H9 (cell line): ENCODE measurements at regions not wholly inside any gene's neighbourhood (a gene's known extent, or its start where the extent isn't known, plus 50 kb on each side); places are given as distances from the start of the nearest gene placed in this dataset.

Experiments used
- DNase-seq: peaks from one replicate; pipeline ENCODE4 v3.0.0-alpha.2; 2017
- H2AFZ ChIP-seq: one replicate; pipeline ENCODE4 v1.6.1; 2013; ENCODE audit warnings: mild to moderate bottlenecking, low read length, control low read depth, moderate library complexity
- H2AK5ac ChIP-seq: 2 replicates; pipeline ENCODE4 v1.6.1; 2013; ENCODE audit warnings: low read length, control low read depth, mixed read lengths; ENCODE audit not compliant: insufficient read length
- H2BK120ac ChIP-seq: one replicate; pipeline ENCODE4 v1.6.1; 2013; ENCODE audit warnings: low read depth, mild to moderate bottlenecking, low read length, control low read depth, inconsistent platforms; ENCODE audit not compliant: poor library complexity, severe bottlenecking
- H2BK12ac ChIP-seq: 2 replicates; pipeline ENCODE4 v1.6.1; 2013; ENCODE audit warnings: low read length, control low read depth, mixed read lengths, low read depth; ENCODE audit not compliant: insufficient read length
- H2BK15ac ChIP-seq: 2 replicates; pipeline ENCODE4 v1.6.1; 2013; ENCODE audit warnings: low read depth, low read length, control low read depth
- H2BK20ac ChIP-seq: one replicate; pipeline ENCODE4 v1.6.1; 2013; ENCODE audit warnings: low read depth, mild to moderate bottlenecking, low read length, control low read depth, inconsistent platforms; ENCODE audit not compliant: poor library complexity, severe bottlenecking
- H2BK5ac ChIP-seq: 2 replicates; pipeline ENCODE4 v1.6.1; 2013; ENCODE audit warnings: low read length, control low read depth, mixed read lengths; ENCODE audit not compliant: insufficient read length
- H3K14ac ChIP-seq: 2 replicates; pipeline ENCODE4 v1.6.1; 2013; ENCODE audit warnings: low read length, control low read depth; ENCODE audit not compliant: insufficient read depth
- H3K18ac ChIP-seq: 2 replicates; pipeline ENCODE4 v1.6.1; 2013; ENCODE audit warnings: low read depth, mild to moderate bottlenecking, mixed read lengths, low read length, control low read depth; ENCODE audit not compliant: insufficient read length
- H3K23ac ChIP-seq: 2 replicates; pipeline ENCODE4 v1.6.1; 2013; ENCODE audit warnings: low read length, control low read depth, mixed read lengths, low read depth; ENCODE audit not compliant: insufficient read length
- H3K23me2 ChIP-seq: 2 replicates; pipeline ENCODE4 v1.6.1; 2013; ENCODE audit warnings: low read depth, mild to moderate bottlenecking, mixed read lengths, low read length, control low read depth; ENCODE audit not compliant: insufficient read length, poor library complexity, severe bottlenecking
- H3K27ac ChIP-seq: 2 replicates; pipeline ENCODE4 v1.5.1; 2013; ENCODE audit warnings: low read length, control low read depth, mixed read lengths, low read depth; ENCODE audit not compliant: insufficient read length
- H3K27me3 ChIP-seq: 2 replicates; pipeline ENCODE4 v1.6.1; 2013; ENCODE audit warnings: low read length, control low read depth, inconsistent platforms; ENCODE audit not compliant: insufficient read depth
- H3K4ac ChIP-seq: 2 replicates; pipeline ENCODE4 v1.6.1; 2013; ENCODE audit warnings: low read depth, mild to moderate bottlenecking, control low read depth, inconsistent platforms, low read length, moderate library complexity
- H3K4me1 ChIP-seq: 2 replicates; pipeline ENCODE4 v1.6.1; 2013; ENCODE audit warnings: low read length, control low read depth, inconsistent platforms; ENCODE audit not compliant: insufficient read depth
- H3K4me2 ChIP-seq: 2 replicates; pipeline ENCODE4 v1.6.1; 2013; ENCODE audit warnings: low read length, control low read depth, mixed read lengths; ENCODE audit not compliant: insufficient read length, insufficient read depth
- H3K56ac ChIP-seq: 2 replicates; pipeline ENCODE4 v1.6.1; 2013; ENCODE audit warnings: low read depth, mild to moderate bottlenecking, mixed read lengths, low read length, control low read depth; ENCODE audit not compliant: insufficient read length
- H3K79me1 ChIP-seq: 2 replicates; pipeline ENCODE4 v1.6.1; 2013; ENCODE audit warnings: low read depth, mild to moderate bottlenecking, moderate library complexity, low read length, control low read depth, inconsistent platforms; ENCODE audit not compliant: insufficient read depth, poor library complexity, severe bottlenecking
- H3K79me2 ChIP-seq: 2 replicates; pipeline ENCODE4 v1.6.1; 2013; ENCODE audit warnings: low read length, control low read depth, inconsistent platforms; ENCODE audit not compliant: insufficient read depth
- H3K9ac ChIP-seq: 2 replicates; pipeline ENCODE4 v1.6.1; 2013; ENCODE audit warnings: low read length, control low read depth, mixed read lengths; ENCODE audit not compliant: insufficient read length; ENCODE audit errors: extremely low read depth
- H3K9me3 ChIP-seq: one replicate; pipeline ENCODE4 v1.6.1; 2013; ENCODE audit warnings: low read depth, low read length, inconsistent platforms; ENCODE audit not compliant: control insufficient read depth
- H3T11ph ChIP-seq: one replicate; pipeline ENCODE4 v1.6.1; 2013; ENCODE audit warnings: mild to moderate bottlenecking, low read length, control low read depth, inconsistent platforms
- H4K20me1 ChIP-seq: one replicate; pipeline ENCODE4 v1.6.1; 2013; ENCODE audit not compliant: control insufficient read depth, insufficient read length, insufficient read depth
- H4K5ac ChIP-seq: 2 replicates; pipeline ENCODE4 v1.6.1; 2013; ENCODE audit warnings: low read depth, mild to moderate bottlenecking, mixed read lengths, low read length, control low read depth; ENCODE audit not compliant: insufficient read length
- H4K8ac ChIP-seq: replicated peaks from 2 replicates; pipeline ENCODE4 v1.6.1; 2013; ENCODE audit warnings: low read length, control low read depth, mixed read lengths, low read depth; ENCODE audit not compliant: insufficient read length
- H4K91ac ChIP-seq: 2 replicates; pipeline ENCODE4 v1.6.1; 2013; ENCODE audit warnings: low read depth, mild to moderate bottlenecking, moderate library complexity, mixed read lengths, low read length, control low read depth; ENCODE audit not compliant: insufficient read length
- H3K27ac Mint-ChIP-seq, 3 experiments: 2 replicates in 2 of 3; 3 replicates in 1 of 3; pipeline ENCODE4 v1.8.0; 2020 to 2021; ENCODE audit warnings: mixed read lengths in 3 of 3, mild to moderate bottlenecking in 1 of 3, moderate library complexity in 1 of 3
- H3K27me3 Mint-ChIP-seq: 2 replicates; pipeline ENCODE4 v1.8.0; 2021; ENCODE audit warnings: low read depth, mild to moderate bottlenecking, moderate library complexity, mixed read lengths
- H3K36me3 Mint-ChIP-seq, 3 experiments: 2 replicates in 2 of 3; 3 replicates in 1 of 3; pipeline ENCODE4 v1.8.0; 2020 to 2021; ENCODE audit warnings: low read depth in 3 of 3, mixed read lengths in 3 of 3; ENCODE audit not compliant: insufficient read depth in 1 of 3
- H3K4me1 Mint-ChIP-seq, 2 experiments: 2 replicates each; pipeline ENCODE4 v1.8.0; 2020; ENCODE audit warnings: mixed read lengths in 2 of 2
- H3K4me3 Mint-ChIP-seq, 2 experiments: 2 replicates in 1 of 2; 3 replicates in 1 of 2; pipeline ENCODE4 v1.8.0; 2020 to 2021; ENCODE audit warnings: mild to moderate bottlenecking in 2 of 2, mixed read lengths in 2 of 2, moderate library complexity in 1 of 2
- H3K9me3 Mint-ChIP-seq, 2 experiments: 2 replicates in 1 of 2; 3 replicates in 1 of 2; pipeline ENCODE4 v1.8.0; 2020; ENCODE audit warnings: mild to moderate bottlenecking in 2 of 2, mixed read lengths in 2 of 2, moderate library complexity in 1 of 2
- WGBS: extraction: QIAGEN DNeasy Blood & Tissue Kit; methylation state at CpG from one replicate; pipeline ENCODE4 v1.1.7; 2013; ENCODE audit warnings: missing lambda C conversion rate, low lambda C conversion rate, mixed read lengths; ENCODE audit not compliant: insufficient read length; ENCODE audit errors: extremely low coverage; 5-methylcytosine and 5-hydroxymethylcytosine counted together
- TF ChIP-seq, protein P1 (sequence below): fragments of 200-600 bp; sonication (generic); conservative IDR thresholded peaks from 3 replicates; pipeline ENCODE4 v1.8.0; 2021; ENCODE audit warnings: antibody characterized with exemption, mild to moderate bottlenecking

DNA sequence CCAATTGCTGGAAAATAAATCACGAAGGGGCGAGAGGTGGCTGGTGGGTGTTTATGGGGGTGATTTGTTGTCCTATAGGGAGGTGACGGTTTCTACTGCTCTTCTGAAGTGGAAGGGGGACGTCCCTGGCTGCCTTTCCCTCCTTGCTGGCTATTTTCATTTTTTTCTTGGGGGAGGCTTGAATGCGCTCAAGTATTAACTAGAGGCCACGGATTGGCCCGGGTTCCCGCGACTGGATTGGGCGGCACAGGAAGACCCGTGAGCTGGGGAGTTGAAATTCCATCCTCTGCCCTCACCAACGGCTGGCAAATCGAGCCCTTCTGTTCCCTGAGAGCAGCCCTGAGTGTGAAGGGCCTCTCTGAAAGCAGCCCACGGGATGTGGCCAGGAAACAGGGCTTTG, 176.5 kb upstream of the SPRED2 start:
- no peak overlapping the region for H3T11ph ChIP-seq
- Mint-ChIP-seq H3K27me3 (peaks cover 2% of the 10 kb centered on the region), H3K36me3 (peaks cover 0 to 2% (median 0%) of the 10 kb centered on the region in 3 experiments; a peak in 1 of 7 replicates), H3K4me3 (no peak overlapping the region), H3K9me3 (peaks cover 0 to under 1% of the 10 kb centered on the region in 2 experiments; a peak in 1 of 5 replicates), H3K4me1 (peaks cover 35 to 55% of the 10 kb centered on the region in 2 experiments), H3K27ac (0 out of 7 replicates have a peak overlapping the region, but pooled peaks of 1 of the 3 experiments have one; percentile 19)
- H2AFZ ChIP-seq, result no peak overlapping the region
- no peak overlapping the region for H3K4me2 ChIP-seq
- H3K14ac ChIP-seq, result no peak overlapping the region
- no peak overlapping the region for H3K18ac ChIP-seq
- H3K27me3 ChIP-seq, result no peaks in the 10 kb centered on the region
- H3K23ac ChIP-seq, result no peak overlapping the region
- H3K4me1 ChIP-seq, result peaks cover 9% of the 10 kb centered on the region; the same call in 1 of the 2 replicates
- H2BK15ac ChIP-seq, result no peak overlapping the region
- H2BK5ac ChIP-seq, result no peak overlapping the region
- H4K20me1 ChIP-seq, result no peaks in the 10 kb centered on the region
- no peak overlapping the region for H4K8ac ChIP-seq
- H3K23me2 ChIP-seq, result no peaks in the 10 kb centered on the region
- H4K91ac ChIP-seq, result no peak overlapping the region
- no peak overlapping the region for H3K4ac ChIP-seq
- H3K79me1 ChIP-seq, result no peaks in the 10 kb centered on the region
- H3K9ac ChIP-seq, result no peak overlapping the region
- no peak overlapping the region for H4K5ac ChIP-seq
- no peaks in the 10 kb centered on the region for H3K9me3 ChIP-seq
- H2AK5ac ChIP-seq, result no peak overlapping the region
- TF ChIP-seq, protein P1, sequence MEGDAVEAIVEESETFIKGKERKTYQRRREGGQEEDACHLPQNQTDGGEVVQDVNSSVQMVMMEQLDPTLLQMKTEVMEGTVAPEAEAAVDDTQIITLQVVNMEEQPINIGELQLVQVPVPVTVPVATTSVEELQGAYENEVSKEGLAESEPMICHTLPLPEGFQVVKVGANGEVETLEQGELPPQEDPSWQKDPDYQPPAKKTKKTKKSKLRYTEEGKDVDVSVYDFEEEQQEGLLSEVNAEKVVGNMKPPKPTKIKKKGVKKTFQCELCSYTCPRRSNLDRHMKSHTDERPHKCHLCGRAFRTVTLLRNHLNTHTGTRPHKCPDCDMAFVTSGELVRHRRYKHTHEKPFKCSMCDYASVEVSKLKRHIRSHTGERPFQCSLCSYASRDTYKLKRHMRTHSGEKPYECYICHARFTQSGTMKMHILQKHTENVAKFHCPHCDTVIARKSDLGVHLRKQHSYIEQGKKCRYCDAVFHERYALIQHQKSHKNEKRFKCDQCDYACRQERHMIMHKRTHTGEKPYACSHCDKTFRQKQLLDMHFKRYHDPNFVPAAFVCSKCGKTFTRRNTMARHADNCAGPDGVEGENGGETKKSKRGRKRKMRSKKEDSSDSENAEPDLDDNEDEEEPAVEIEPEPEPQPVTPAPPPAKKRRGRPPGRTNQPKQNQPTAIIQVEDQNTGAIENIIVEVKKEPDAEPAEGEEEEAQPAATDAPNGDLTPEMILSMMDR, result no peak
- no peak overlapping the region for H2BK20ac ChIP-seq
- no peak overlapping the region for H3K27ac ChIP-seq
- H2BK12ac ChIP-seq, result no peak overlapping the region
- no peaks in the 10 kb centered on the region for H3K79me2 ChIP-seq
- H2BK120ac ChIP-seq, result no peak overlapping the region
- WGBS, result no CpG with 5 or more reads among the region's 14 CpGs
- no peak overlapping the region for H3K56ac ChIP-seq
- DNase-seq, result no peak
